ENCODE measurements at regions not wholly inside any gene's neighbourhood (a gene's known extent, or its start where the extent isn't known, plus 50 kb on each side); places are given as distances from the start of the nearest gene placed in this dataset.

GRCh38 chr13:88627071-88627470, 955.9 kb downstream of the SLITRK5 start:
- DNase-seq (ENCODE audit: insufficient read length) (no peak), FAIRE-seq (no peak)
- TF ChIP-seq POLR2AphosphoS5 (IDR thresholded peaks at IDR 0.05; ENCODE audit: low read depth, low read length): no peak

GRCh38 chr13:88628882-88629281, 957.7 kb downstream of the SLITRK5 start:
- TF ChIP-seq POLR2AphosphoS5 (IDR thresholded peaks at IDR 0.05; ENCODE audit: low read depth, low read length) (no peak), POLR2A (IDR thresholded peaks at IDR 0.05; ENCODE audit: low read depth, low read length) (no peak), TAF1 (IDR thresholded peaks at IDR 0.05; ENCODE audit: borderline replicate concordance, low read depth, low read length) (no peak)
- no peak for DNase-seq (ENCODE audit: insufficient read length)
- FAIRE-seq: no peak

- TF ChIP-seq POLR2AphosphoS5 (IDR thresholded peaks at IDR 0.05; ENCODE audit: low read depth, low read length): no peak
- no peak for TF ChIP-seq POLR2A (IDR thresholded peaks at IDR 0.05; ENCODE audit: low read depth, low read length)
- no peak for TF ChIP-seq TAF1 (IDR thresholded peaks at IDR 0.05; ENCODE audit: borderline replicate concordance, low read depth, low read length)
- DNase-seq (ENCODE audit: insufficient read length): no peak
- FAIRE-seq: no peak
Measured at GRCh38 chr13:88637935-88638334, 966.8 kb downstream of the SLITRK5 start.

- FAIRE-seq (no peak), DNase-seq (ENCODE audit: insufficient read length) (no peak)
- no peak for TF ChIP-seq TAF1 (IDR thresholded peaks at IDR 0.05; ENCODE audit: borderline replicate concordance, low read depth, low read length)
- no peak for TF ChIP-seq POLR2AphosphoS5 (IDR thresholded peaks at IDR 0.05; ENCODE audit: low read depth, low read length)
Measured at GRCh38 chr13:88643233-88643632, 972.1 kb downstream of the SLITRK5 start.

GRCh38 chr13:88648598-88649373, 977.6 kb downstream of the SLITRK5 start:
- no peak for FAIRE-seq
- TF ChIP-seq TAF1 (IDR thresholded peaks at IDR 0.05; ENCODE audit: borderline replicate concordance, low read depth, low read length) (no peak), POLR2A (IDR thresholded peaks at IDR 0.05; ENCODE audit: low read depth, low read length) (no peak), POLR2AphosphoS5 (IDR thresholded peaks at IDR 0.05; ENCODE audit: low read depth, low read length) (no peak)
- no peak for DNase-seq (ENCODE audit: insufficient read length)

- DNase-seq (ENCODE audit: insufficient read length): no peak
- no peak for FAIRE-seq
- no peak for TF ChIP-seq POLR2AphosphoS5 (IDR thresholded peaks at IDR 0.05; ENCODE audit: low read depth, low read length)
Measured at GRCh38 chr13:88649855-88650254, 978.7 kb downstream of the SLITRK5 start.

- FAIRE-seq (no peak), DNase-seq (ENCODE audit: insufficient read length) (no peak)
- no peak for TF ChIP-seq POLR2A (IDR thresholded peaks at IDR 0.05; ENCODE audit: low read depth, low read length)
- no peak for TF ChIP-seq TAF1 (IDR thresholded peaks at IDR 0.05; ENCODE audit: borderline replicate concordance, low read depth, low read length)
- TF ChIP-seq POLR2AphosphoS5 (IDR thresholded peaks at IDR 0.05; ENCODE audit: low read depth, low read length): no peak
Measured at GRCh38 chr13:88651531-88651930, 980.4 kb downstream of the SLITRK5 start.

GRCh38 chr13:88656751-88657150, 985.6 kb downstream of the SLITRK5 start:
- FAIRE-seq (peak; percentile 44), DNase-seq (ENCODE audit: insufficient read length) (no peak)
- no peak for TF ChIP-seq POLR2A (IDR thresholded peaks at IDR 0.05; ENCODE audit: low read depth, low read length)
- TF ChIP-seq TAF1 (IDR thresholded peaks at IDR 0.05; ENCODE audit: borderline replicate concordance, low read depth, low read length): no peak
- TF ChIP-seq POLR2AphosphoS5 (IDR thresholded peaks at IDR 0.05; ENCODE audit: low read depth, low read length): no peak

GRCh38 chr13:88670509-88670908, 999.3 kb downstream of the SLITRK5 start:
- no peak for FAIRE-seq

GRCh38 chr13:88674841-88675240, 1003.7 kb downstream of the SLITRK5 start:
- TF ChIP-seq POLR2A (IDR thresholded peaks at IDR 0.05; ENCODE audit: low read depth, low read length) (no peak), POLR2AphosphoS5 (IDR thresholded peaks at IDR 0.05; ENCODE audit: low read depth, low read length) (no peak), TAF1 (IDR thresholded peaks at IDR 0.05; ENCODE audit: borderline replicate concordance, low read depth, low read length) (no peak)
- DNase-seq (ENCODE audit: insufficient read length) (no peak), FAIRE-seq (no peak)

More at GRCh38 chr13:88670509-88670908, 999.3 kb downstream of the SLITRK5 start:
- no peak for DNase-seq (ENCODE audit: insufficient read length)
- no peak for TF ChIP-seq TAF1 (IDR thresholded peaks at IDR 0.05; ENCODE audit: borderline replicate concordance, low read depth, low read length)
- no peak for TF ChIP-seq POLR2AphosphoS5 (IDR thresholded peaks at IDR 0.05; ENCODE audit: low read depth, low read length)
- TF ChIP-seq POLR2A (IDR thresholded peaks at IDR 0.05; ENCODE audit: low read depth, low read length): no peak

GRCh38 chr13:88675347-88675996, 1004.3 kb downstream of the SLITRK5 start:
- DNase-seq (ENCODE audit: insufficient read length): no peak
- FAIRE-seq: no peak
- TF ChIP-seq POLR2AphosphoS5 (IDR thresholded peaks at IDR 0.05; ENCODE audit: low read depth, low read length): no peak
- no peak for TF ChIP-seq POLR2A (IDR thresholded peaks at IDR 0.05; ENCODE audit: low read depth, low read length)
- no peak for TF ChIP-seq TAF1 (IDR thresholded peaks at IDR 0.05; ENCODE audit: borderline replicate concordance, low read depth, low read length)

- no peak for FAIRE-seq
- no peak for TF ChIP-seq POLR2AphosphoS5 (IDR thresholded peaks at IDR 0.05; ENCODE audit: low read depth, low read length)
- no peak for TF ChIP-seq POLR2A (IDR thresholded peaks at IDR 0.05; ENCODE audit: low read depth, low read length)
- TF ChIP-seq TAF1 (IDR thresholded peaks at IDR 0.05; ENCODE audit: borderline replicate concordance, low read depth, low read length): no peak
- DNase-seq (ENCODE audit: insufficient read length): no peak
Measured at GRCh38 chr13:88676016-88676415, 1004.8 kb downstream of the SLITRK5 start.

Data from GM12892 (cell line).